ENCODE measurements at regions not wholly inside any gene's neighbourhood (a gene's known extent, or its start where the extent isn't known, plus 50 kb on each side); places are given as distances from the start of the nearest gene placed in this dataset.

GRCh38 chr9:28868228-28868990 is 1295.1 kb upstream of the C9orf72 start:
- no peaks in the 10 kb centered on the region for H3K9me2 ChIP-seq (ENCODE audit: insufficient read depth)
- CTCF ChIA-PET = no interaction called here
- no peak overlapping the region for H2AFZ ChIP-seq
- H3K4me2 ChIP-seq = no peak overlapping the region
- H3K36me3 ChIP-seq (ENCODE audit: low read depth) = no peaks in the 10 kb centered on the region
- no peak for DNase-seq
- no peak overlapping the region for H3K4me3 ChIP-seq
- H3K27me3 ChIP-seq (ENCODE audit: insufficient read depth, low read depth) = no peaks in the 10 kb centered on the region
- no peaks in the 10 kb centered on the region for H3K4me1 ChIP-seq (replicated peaks; ENCODE audit: insufficient read depth)
- intact Hi-C loops (cut with micrococcal nuclease; ENCODE audit: unreplicated experiment) = no loop called here
- H3K27ac ChIP-seq = no peak overlapping the region
- H4K20me1 ChIP-seq (ENCODE audit: insufficient read depth) = no peaks in the 10 kb centered on the region
- H3F3A ChIP-seq (ENCODE audit: insufficient read depth, low read depth) = no peaks in the 10 kb centered on the region
- TF ChIP-seq EZH2 (IDR thresholded peaks at IDR 0.05; ENCODE audit: low read depth) = no peak
- no peak for TF ChIP-seq CTCF (conservative IDR thresholded peaks at IDR 0.05)
- POLR2A ChIA-PET (ENCODE audit: unreplicated experiment) = no interaction called here
- no peaks in the 10 kb centered on the region for H3K9me3 ChIP-seq (ENCODE audit: insufficient read depth, low read depth)
- no TSS peak for BruUV-seq (replicated peaks)
- H3K79me2 ChIP-seq (ENCODE audit: low read depth) = no peaks in the 10 kb centered on the region

- H3K4me2 ChIP-seq = no peak overlapping the region
- CTCF ChIA-PET = no interaction called here
- no peak for DNase-seq
Observed at GRCh38 chr9:28882529-28882928, 1309.2 kb upstream of the C9orf72 start.

GRCh38 chr9:28883234-28883633 is 1310.0 kb upstream of the C9orf72 start:
- BruUV-seq (replicated peaks) = no TSS peak
- DNase-seq = no peak
- Histone ChIP-seq H3K4me3 (no peak overlapping the region), H3F3A (ENCODE audit: insufficient read depth, low read depth) (no peaks in the 10 kb centered on the region), H3K27ac (no peak overlapping the region), H3K27me3 (ENCODE audit: insufficient read depth, low read depth) (no peaks in the 10 kb centered on the region), H3K79me2 (ENCODE audit: low read depth) (no peaks in the 10 kb centered on the region), H4K20me1 (ENCODE audit: insufficient read depth) (no peaks in the 10 kb centered on the region), H3K9me2 (ENCODE audit: insufficient read depth) (no peaks in the 10 kb centered on the region), H3K9me3 (ENCODE audit: insufficient read depth, low read depth) (no peaks in the 10 kb centered on the region), H2AFZ (no peak overlapping the region), H3K4me1 (replicated peaks; ENCODE audit: insufficient read depth) (no peaks in the 10 kb centered on the region), H3K36me3 (ENCODE audit: low read depth) (no peaks in the 10 kb centered on the region), H3K4me2 (no peak overlapping the region)
- ChIA-PET CTCF (no interaction called here), POLR2A (ENCODE audit: unreplicated experiment) (no interaction called here)
- intact Hi-C loops (cut with micrococcal nuclease; ENCODE audit: unreplicated experiment) = no loop called here
- TF ChIP-seq EZH2 (IDR thresholded peaks at IDR 0.05; ENCODE audit: low read depth) (no peak), CTCF (conservative IDR thresholded peaks at IDR 0.05) (no peak)

More at GRCh38 chr9:28882529-28882928, 1309.2 kb upstream of the C9orf72 start:
- Histone ChIP-seq H2AFZ (no peak overlapping the region), H3K27ac (no peak overlapping the region), H3F3A (ENCODE audit: insufficient read depth, low read depth) (no peaks in the 10 kb centered on the region), H3K27me3 (ENCODE audit: insufficient read depth, low read depth) (no peaks in the 10 kb centered on the region), H3K36me3 (ENCODE audit: low read depth) (no peaks in the 10 kb centered on the region), H3K9me2 (ENCODE audit: insufficient read depth) (no peaks in the 10 kb centered on the region), H3K4me3 (no peak overlapping the region), H3K79me2 (ENCODE audit: low read depth) (no peaks in the 10 kb centered on the region), H3K9me3 (ENCODE audit: insufficient read depth, low read depth) (no peaks in the 10 kb centered on the region), H4K20me1 (ENCODE audit: insufficient read depth) (no peaks in the 10 kb centered on the region), H3K4me1 (replicated peaks; ENCODE audit: insufficient read depth) (no peaks in the 10 kb centered on the region)
- intact Hi-C loops (cut with micrococcal nuclease; ENCODE audit: unreplicated experiment) = no loop called here
- POLR2A ChIA-PET (ENCODE audit: unreplicated experiment) = no interaction called here
- TF ChIP-seq CTCF (conservative IDR thresholded peaks at IDR 0.05) (no peak), EZH2 (IDR thresholded peaks at IDR 0.05; ENCODE audit: low read depth) (no peak)
- BruUV-seq (replicated peaks) = no TSS peak

All from PC-9 (cell line).